MM.1S (cell line): ENCODE measurements at regions not wholly inside any gene's neighbourhood (a gene's known extent, or its start where the extent isn't known, plus 50 kb on each side); places are given as distances from the start of the nearest gene placed in this dataset.

Experiments used
- EZH2 ChIP-seq: fragments of 300-600 bp; sonication (generic); optimal IDR thresholded peaks from 2 replicates; pipeline ENCODE3; 2017; ENCODE audit warnings: low read depth, mild to moderate bottlenecking, antibody characterized with exemption, low read length, mixed read lengths
- TF ChIP-seq, protein P1 (sequence below): fragments of 300-600 bp; sonication (generic); IDR thresholded peaks from 2 replicates; pipeline ENCODE4 v1.5.1; 2016; ENCODE audit warnings: antibody characterized with exemption, low read length, mixed read lengths

DNA sequence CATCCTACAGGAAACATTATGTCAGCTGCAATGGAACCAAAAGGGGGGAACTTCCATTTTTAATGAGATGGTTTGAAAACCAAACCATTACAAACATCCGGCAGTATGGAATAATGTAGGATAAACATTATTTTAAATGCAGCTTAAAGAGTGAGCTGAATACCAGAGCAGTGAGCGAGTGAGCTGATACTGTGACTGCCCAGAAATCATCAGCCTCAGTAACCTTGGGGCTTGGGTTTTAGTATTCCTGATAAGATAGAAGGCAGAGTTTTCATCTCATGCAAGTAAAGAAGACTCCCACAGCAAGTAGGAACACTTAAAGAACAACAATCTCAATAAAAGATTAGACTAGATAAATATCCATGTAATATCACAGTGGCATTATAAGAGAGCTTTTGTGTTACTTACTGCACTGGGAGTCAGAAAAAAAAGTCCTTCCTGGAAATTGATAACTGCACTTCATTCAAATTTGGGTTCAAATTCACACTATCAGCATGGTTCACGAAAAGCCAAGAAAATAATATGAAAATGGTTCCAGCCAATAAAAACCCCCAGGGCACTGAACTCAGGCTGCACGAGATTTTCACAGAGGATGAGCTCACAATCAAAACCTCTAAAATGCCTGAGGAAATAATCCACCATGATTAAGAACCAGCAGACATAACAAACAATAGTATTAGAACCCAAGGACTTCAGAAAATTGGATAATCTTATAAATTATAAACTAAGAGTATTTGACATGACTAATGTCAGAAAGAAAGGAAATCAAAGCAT is 115.7 kb downstream of the MTPAP start:
- TF ChIP-seq, protein P1, sequence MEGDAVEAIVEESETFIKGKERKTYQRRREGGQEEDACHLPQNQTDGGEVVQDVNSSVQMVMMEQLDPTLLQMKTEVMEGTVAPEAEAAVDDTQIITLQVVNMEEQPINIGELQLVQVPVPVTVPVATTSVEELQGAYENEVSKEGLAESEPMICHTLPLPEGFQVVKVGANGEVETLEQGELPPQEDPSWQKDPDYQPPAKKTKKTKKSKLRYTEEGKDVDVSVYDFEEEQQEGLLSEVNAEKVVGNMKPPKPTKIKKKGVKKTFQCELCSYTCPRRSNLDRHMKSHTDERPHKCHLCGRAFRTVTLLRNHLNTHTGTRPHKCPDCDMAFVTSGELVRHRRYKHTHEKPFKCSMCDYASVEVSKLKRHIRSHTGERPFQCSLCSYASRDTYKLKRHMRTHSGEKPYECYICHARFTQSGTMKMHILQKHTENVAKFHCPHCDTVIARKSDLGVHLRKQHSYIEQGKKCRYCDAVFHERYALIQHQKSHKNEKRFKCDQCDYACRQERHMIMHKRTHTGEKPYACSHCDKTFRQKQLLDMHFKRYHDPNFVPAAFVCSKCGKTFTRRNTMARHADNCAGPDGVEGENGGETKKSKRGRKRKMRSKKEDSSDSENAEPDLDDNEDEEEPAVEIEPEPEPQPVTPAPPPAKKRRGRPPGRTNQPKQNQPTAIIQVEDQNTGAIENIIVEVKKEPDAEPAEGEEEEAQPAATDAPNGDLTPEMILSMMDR: no peak
- no peak for TF ChIP-seq EZH2
